Frontal cortex (tissue), 3 donors: ENCODE measurements at regions not wholly inside any gene's neighbourhood (a gene's known extent, or its start where the extent isn't known, plus 50 kb on each side); places are given as distances from the start of the nearest gene placed in this dataset.

Experiments used
- DNase-seq, 2 donors: peaks; one replicate each; pipeline ENCODE4 v3.0.0; 2012; ENCODE audit warnings: low spot score in 2 of 2
- FAIRE-seq: peaks from 2 replicates; lab custom pipeline; 2012; peaks lifted over from hg19 to GRCh38; lab: Jason Lieb, UNC
- donor health status: control.
- donor health status: control.
- donor health status: control.

DNA sequence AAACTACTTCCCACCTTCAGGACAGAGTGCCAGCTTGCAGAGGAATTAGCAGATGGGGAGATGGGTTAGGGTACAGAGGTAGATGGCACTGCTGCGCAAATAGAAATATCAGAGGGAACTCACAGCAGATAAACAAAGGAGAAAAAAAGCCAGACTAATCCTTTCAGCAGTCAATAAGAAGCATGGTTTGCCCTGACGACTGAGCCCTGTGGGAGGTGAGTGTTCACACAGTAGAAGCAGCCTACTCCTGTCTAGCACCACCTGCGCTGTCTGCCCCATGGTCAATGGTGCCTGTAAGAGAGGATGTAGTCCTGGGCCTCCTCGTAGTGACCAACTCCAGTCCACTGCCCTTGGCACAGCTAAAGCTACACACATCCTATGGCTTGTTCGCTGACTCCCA lies 174.1 kb downstream of the IBTK start:
- no peak for DNase-seq
- FAIRE-seq, result no peak

DNA sequence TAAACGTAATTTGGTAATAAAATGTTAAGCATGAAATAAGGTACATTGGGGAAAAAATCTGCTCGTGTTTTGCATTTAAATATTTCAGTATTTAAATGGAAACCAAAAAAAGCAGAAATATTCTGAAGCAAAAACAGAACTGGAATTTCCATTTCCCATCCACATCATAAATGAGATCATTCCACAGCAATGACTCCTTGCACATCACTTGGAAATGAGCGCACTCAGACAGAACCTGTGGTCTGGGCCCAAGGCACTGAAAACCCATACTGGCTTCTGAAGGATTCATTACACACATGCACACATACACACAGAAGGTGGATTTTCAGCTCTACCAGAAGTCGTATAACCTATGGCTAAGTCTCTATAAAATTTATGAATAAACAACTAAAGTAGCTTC lies 174.8 kb downstream of the IBTK start:
- no peak for FAIRE-seq

DNA sequence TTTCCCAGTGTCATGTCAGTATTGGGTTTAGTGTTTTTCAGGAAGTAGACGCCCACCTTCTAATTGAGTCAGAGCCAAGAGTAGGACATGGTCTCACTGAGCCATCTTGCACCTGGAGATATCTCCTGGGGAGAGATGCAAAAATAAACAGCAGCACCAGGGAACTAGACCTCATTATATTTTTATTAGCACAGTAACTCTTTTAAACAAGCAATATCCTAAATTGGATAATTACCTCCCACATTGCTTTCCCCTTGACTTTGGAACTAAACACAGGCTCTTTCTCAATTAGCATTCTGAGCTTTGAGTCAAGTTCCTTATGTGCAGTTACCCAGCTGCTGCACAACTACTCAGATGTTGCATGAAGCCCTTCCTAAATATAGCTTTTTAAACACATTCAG lies 175.4 kb downstream of the IBTK start:
- FAIRE-seq (no peak), DNase-seq (no peak)

More for the DNA sequence above, 174.8 kb downstream of the IBTK start:
- DNase-seq, result no peak

DNA sequence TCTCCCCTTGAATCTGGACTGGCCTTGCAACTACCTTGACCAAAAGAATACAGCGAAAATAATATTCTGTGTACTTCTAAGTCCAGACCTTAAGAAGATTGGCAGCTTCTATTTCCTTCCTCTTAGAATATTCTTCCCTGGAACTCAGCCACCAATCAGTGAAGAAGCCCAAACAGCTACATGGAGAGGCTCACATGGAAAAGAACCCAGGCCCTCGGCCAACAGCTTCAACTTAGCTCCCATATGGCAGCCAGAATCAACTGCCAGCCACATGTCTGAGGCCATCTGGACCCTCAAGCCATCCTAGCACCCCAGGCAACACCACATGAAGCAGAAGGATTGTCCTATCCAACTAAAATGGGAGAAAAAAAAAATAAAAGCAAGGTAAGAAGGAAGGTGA lies 178.8 kb downstream of the IBTK start:
- DNase-seq, result no peak
- FAIRE-seq, result no peak

DNA sequence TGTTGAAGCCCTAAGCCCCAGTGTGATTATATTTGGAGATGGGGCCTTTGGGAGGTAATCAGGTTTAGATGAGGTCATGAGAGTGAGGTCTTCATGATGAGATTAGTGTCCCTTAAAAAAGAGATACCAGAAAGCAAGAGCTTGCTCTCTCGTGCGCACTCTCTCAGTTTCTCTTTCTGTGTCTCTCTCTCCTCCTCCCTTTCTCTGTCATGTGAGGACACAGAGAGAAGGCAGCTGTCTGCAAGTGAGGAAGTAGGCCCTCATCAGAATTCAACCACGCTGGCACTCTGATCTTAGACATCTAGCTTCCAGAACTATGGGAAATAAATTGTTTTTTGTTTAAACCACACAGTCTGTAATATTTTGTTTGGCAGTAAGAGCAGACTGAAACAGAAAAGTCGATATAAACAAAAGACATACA lies 180.5 kb downstream of the IBTK start:
- no peak for FAIRE-seq
- no peak for DNase-seq

DNA sequence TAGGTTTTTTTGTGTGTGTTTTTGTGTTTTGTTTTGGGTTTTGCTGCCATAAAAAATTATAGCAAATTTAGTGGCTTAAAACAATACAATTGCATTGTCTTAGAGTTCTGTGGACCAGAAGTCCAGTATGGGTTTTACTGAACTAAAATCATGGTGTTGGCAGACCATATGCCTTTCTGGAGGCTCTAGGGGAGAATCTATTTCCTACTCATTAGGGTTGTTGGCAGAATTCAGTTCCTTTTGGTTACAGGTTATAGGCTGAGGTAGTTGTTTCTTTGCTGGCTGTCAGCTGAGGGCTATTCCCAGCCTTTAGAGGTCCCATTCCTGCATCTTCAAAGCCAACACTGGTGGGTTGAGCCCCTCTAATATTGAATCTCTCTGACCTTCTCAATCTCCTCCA lies 181.3 kb downstream of the IBTK start:
- DNase-seq (no peak), FAIRE-seq (no peak)

DNA sequence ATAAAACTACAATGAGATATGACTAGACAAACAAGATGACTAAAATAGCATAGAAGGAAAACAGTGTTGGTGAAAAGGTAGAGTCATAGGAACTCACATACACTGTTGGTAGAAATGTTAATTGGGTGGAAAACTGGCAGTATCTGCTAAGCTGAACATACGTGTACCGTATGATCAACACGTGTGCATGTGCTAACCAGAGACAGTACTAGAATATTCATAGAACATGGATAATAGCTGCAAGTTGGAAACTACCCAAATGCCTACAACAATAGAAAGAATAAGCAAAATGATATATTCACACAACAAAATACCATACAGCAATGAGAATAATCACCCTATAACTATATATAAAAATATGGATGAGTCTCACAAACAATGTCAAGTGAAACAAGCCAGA lies 184.0 kb downstream of the IBTK start:
- DNase-seq (no peak), FAIRE-seq (no peak)

DNA sequence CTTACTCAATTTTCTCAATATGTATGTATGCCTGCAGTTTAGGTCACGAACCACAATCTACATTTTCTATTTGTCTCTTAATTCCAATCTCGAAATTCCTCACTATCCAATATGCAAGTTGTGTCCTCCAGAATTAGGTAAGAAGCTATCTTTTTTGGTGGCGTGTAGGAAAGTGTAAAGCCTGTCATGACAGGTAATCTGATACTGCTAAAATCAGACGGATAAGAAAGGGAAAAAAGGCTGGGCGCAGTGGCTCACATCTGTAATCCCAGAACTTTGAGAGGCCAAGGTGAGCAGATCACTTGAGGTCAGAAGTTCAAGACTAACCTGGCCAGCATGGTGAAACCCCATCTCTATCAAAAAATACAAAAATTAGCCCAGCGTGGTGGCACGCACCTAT lies 185.3 kb downstream of the IBTK start:
- DNase-seq, result no peak
- no peak for FAIRE-seq

DNA sequence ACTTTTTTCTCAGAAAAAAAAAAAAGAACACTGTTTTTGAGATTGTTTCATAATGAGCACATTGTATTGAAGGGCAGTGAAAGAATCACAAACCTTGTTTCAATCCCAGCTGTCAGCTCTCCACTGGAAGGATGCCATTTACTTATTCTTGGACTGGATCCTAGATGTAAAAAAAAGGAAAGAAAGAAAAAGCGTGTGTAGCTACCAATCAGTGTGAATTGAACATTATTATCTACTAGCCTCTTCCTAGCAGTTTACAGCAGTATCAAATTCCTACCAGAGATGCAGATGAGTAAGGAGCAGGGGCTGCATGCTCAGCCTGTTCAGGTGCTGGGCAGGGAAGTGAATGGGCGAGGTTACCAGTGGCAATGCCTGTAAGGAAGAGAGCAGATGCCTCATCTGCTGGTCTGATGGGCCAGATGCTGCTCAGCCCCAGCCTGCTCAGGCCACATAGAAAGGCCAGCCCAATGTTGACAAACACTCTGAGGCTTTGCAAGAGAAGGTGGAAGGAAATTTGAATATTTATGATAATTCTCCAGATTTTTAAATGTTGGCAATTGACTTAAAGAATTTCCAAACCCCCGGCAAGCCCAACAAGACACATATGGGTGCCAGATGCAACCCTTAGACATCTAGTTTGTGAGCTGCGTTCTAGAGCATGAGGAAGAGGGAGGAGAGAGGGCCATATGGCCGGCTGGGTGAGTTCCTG lies 189.5 kb downstream of the IBTK start:
- no peak for FAIRE-seq
- DNase-seq, result no peak

DNA sequence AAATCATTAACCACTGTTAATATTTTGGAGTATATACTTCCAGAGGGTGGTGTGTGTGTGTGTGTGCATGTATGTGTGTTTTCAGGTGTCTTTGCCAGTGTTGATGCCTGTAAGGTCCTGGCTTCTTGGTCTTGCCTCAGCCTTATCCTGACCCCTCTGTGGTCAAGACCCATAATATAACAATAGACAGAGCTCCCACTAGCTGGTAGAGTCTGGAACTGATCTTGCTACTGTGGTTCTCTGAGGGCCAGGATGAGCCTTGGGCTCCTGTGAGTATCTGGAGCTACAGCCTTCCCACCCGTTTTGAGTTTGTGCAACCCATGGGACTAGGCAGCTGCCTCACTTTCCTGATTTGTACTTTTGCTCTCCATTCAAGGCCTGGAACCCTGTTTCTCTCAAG lies 191.0 kb downstream of the IBTK start:
- FAIRE-seq, result no peak
- no peak for DNase-seq

DNA sequence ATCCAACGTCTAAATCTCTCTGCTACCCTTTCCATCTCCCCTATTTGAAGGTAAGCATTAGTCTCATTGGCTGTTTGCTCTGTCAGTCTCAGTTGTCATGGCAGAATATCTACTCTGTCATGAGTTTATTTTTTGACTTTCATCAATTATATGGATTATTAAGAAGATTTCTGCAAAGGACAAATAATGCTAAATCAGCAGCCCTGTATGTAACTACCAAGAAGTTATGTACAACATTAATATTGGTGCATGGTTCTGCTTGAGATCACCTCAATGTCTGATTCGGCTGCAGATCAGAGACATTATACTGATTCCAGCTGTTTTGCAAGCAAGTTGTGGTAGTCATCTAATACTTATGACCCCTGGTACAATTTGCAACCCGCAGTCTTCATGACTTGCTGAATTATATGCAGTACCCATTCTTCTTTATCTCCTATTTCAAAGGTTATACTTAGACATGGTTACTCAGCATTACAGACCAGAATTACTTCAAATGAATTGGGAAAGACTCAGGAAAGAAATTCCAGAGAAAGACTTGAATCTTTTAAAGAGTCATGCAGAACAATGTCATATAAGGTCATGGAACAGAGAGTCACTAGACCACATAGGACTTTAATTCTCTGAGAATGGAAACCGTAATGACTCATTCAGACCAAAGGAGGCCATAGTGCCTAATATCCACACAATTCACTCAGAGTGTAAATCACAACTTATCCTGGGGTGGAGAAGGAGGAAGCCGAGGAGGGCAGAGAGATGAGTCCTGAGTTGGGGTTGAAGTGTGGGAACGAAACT lies 201.4 kb downstream of the IBTK start:
- DNase-seq (no peak), FAIRE-seq (no peak)

DNA sequence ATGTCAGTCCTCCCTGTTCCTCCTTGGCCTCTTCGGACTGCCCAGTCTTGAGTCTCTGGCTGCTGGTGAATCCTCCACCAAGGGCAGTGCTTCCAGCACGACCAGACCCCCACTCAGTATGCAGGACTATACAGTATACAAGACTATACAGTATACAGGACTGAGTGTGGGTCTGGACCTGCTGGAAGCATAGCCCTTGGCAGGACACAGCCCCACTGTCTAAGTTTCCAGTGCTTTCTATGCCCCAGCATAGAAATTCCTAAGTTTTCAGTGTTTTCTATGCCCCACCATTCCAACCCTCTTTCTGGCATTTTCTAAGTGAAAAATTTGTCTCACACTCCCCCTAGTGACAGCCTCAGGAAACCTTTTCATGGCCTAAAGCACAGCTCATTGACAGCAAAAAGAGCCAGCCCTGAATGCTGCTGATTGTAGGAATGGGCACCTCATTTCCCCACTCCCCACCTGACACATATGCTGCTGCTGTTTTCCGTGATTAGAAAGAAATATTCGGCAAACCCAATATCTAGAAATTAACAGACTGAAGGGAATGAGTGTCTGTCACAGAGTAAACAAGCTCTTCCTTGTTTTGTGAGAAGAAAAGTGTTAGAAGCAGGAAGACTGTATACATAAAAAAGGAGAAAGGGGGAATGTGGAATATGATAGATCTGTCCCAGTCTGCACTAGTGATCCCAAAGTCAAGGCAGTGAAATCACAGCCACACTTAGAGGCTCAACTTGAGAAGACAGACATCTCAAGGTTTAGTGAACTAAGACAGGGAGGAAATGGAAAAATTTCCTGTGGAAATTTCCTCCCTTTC lies 206.9 kb downstream of the IBTK start:
- FAIRE-seq (no peak), DNase-seq (no peak)

DNA sequence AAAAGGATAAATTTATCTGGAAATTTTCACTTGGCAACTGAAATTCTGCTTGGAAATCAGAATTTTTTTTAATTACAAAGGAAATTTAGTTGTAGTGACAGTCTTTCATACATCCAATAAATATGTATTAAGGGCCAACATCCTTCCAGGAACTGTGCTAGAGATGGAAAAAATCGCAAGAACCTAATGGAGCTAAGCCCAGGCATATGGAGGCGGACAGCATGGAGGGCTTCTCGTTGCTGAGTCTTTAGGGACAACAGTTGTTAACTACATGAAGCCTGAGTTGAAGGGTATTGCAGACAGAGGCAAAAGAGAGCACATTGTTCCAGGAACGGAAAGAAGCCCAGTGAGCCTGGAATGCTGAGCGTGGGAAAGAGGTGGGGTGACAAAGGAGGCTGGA lies 208.9 kb downstream of the IBTK start:
- DNase-seq (no peak), FAIRE-seq (no peak)

DNA sequence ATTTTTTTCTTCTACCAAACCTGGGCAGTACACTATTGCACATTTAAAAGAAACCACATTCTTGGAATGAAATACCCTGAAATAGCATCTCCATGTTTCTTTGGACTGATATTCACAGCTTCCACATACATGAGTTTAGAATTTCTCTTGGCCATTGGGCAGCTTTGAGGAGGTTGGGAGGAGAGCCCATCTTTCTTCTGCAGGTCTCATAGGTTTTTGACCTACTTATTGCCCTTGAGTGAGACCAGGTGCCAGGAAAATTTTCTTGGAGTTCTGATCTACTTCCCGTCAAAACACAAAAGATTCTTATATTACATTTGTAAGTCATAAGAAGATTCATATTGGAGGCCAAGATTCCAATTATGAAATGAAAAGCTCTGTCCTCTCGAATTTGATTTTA lies 212.0 kb downstream of the IBTK start:
- FAIRE-seq (no peak), DNase-seq (no peak)

DNA sequence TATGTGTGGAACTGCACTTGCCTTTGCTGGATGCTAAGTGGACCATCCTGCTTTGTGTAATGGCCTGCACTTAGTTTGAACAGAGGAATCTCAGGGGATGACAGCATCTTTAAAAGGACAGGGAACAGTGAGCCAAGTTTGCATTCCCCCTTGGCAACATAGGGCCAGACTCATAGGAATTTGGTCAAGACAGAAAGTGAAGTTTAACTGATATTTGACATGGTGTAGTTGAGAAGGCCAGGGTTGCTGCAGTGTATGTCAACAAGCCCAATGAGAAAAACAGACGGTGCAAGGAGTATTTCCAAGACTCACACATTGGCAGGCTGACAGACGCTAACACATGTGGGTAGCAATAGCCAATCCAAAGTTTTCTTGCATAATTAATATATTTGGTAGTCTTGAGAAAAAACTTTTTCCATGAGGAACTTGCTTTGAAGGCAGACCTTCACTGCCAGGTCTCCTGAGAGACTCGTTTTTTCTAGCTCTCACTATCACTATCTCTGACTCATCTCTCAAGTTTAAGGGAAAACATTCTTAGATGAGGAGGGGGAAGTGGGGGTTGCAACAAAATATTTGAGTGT lies 213.8 kb downstream of the IBTK start:
- FAIRE-seq, result no peak
- no peak for DNase-seq

DNA sequence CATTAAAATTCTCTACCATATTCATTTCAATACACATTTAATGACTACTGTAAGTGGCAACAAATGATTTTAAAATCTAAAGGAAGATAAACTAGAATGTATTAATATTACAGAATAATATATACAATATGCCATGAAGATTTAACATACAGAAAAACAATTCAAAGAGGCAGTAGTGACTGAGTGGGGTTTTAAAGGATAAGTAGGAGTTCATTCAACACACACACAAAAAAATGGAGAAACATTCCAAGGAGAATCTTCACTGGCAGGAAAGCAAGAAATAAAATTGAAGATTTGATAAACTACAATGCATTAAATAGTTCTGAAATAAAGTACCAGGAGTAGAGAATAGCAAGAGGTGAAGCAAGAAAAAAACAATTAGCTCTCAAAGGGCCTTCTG lies 215.1 kb downstream of the IBTK start:
- FAIRE-seq (no peak), DNase-seq (no peak)

DNA sequence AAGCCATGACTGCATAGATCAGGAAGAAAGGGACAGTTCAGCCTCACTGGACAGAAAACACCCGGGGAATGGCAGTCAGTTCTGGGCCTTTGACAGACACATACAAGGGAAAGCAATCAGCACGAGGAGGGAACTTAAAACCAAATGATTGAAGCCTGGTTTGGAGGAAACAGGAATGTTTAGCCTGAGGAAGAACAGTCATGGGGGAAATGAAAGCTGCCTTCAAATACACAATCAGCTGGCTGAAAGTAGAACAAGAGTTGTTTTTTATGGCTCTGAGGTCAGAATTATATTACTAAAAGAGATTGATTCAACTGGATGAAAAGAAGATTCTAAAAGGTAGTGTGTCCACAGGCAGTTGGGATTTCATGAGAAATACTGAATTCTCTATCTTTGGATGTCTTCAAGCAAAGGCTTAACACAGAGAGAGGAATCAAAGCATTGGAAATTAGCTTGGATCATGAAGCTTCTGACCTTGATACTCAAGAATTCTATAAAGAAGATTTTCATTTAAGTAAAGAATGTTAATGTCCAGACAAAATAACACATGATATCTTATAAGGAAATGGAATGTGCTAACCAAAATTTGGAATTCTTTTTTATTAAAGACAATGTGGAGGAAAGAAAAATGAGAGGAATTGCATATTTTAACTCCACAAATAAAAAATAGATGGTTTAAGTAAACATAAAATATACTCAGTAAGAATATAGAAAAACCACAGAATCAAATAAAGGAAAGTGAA lies 216.6 kb downstream of the IBTK start:
- DNase-seq, result no peak
- peak; percentile 59 for FAIRE-seq

DNA sequence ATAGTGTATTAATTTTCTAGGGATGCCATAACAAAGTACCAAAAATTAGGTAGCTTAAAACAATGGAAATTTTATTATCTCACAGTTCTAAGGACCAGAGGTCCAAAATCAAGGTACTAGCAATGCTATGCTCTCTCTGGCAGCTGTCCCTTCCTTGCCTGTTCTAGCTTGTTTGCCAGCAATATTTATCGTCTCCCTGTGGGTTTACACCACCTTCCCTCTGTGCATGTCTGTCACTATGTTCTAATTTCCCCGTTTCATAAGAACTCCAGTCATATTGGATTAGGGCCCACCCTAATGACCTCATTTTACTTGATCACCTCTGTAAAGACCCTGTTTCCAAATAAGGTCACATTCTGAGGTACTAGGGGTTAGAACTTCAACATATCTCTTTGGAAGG lies 217.2 kb downstream of the IBTK start:
- DNase-seq (no peak), FAIRE-seq (no peak)

DNA sequence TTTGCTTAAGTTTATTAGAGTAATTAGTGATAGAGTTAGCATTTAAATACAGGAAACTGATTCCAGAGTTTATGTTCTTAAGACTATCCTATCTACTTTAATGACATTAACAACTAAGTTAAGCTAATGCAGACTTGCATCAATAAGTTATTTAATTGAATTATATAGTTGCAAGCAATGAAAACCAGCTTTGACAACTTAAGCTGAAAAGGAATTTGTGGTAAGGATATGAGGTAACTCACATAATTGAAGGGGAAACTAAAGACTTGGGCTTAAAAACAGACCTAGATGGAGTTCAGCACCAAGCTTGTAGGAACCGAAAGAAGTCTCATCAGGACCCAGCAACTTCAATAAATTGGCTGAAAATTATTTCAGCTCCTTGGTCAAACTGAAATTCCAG lies 222.3 kb downstream of the IBTK start:
- FAIRE-seq, result no peak
- DNase-seq, result no peak

DNA sequence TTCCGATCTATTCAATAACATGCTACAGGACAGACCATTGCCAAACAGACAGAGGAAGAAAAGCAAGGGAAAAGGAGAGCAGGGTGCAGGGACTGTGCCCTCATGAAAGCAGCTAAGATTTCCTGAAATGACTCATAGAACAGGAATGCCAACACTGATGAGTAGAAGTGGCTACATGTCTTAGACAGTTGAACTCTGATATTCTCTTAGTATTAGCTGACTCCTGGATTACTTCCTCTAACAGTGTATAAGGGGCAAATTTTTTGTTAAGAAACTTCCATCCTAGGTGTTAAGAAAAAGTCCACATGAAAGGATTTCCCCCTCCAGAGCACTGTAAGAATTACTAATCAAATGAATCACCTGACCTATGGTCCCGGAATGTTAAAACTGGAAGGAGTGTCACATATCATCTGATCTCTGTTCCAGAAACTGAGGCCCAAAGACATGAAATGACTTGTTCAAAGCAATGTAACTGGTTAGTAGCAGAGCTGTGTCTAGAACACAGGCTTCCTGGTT lies 224.9 kb downstream of the IBTK start:
- no peak for DNase-seq
- no peak for FAIRE-seq
